Forelimb muscle (tissue), 1 donor: ENCODE measurements at regions not wholly inside any gene's neighbourhood (a gene's known extent, or its start where the extent isn't known, plus 50 kb on each side); places are given as distances from the start of the nearest gene placed in this dataset.

Source experiments
- DNase-seq: peaks from one replicate; pipeline ENCODE4 v3.0.0-alpha.2; 2013; ENCODE audit warnings: low read depth

GRCh38 chr1:115577513-115577912 lies 64.3 kb upstream of the VANGL1 start:
- DNase-seq, result no peak

GRCh38 chr1:115575661-115576060 lies 66.1 kb upstream of the VANGL1 start:
- DNase-seq, result no peak

GRCh38 chr1:115572710-115573109 lies 69.1 kb upstream of the VANGL1 start:
- DNase-seq, result no peak

DNA sequence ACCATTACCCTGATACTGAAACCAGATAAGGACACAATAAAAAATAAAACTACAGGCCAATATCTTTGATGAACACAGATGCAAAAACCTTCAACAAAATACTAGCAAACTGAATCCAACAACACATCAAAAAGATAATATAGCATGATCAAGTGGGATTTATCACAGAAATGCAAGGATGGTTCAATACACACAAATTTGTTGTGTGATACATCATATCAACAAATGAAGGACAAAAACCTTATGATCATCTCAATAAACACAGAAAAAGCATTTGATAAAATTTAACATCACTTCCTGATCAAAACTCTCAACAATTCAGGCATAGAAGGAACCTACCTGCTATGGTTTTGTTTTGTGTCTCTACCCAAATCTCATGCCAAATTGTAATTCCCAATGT lies 74.3 kb upstream of the VANGL1 start:
- no peak for DNase-seq

- DNase-seq, result no peak
Measured at GRCh38 chr1:115565791-115566190, 76.0 kb upstream of the VANGL1 start.

DNA sequence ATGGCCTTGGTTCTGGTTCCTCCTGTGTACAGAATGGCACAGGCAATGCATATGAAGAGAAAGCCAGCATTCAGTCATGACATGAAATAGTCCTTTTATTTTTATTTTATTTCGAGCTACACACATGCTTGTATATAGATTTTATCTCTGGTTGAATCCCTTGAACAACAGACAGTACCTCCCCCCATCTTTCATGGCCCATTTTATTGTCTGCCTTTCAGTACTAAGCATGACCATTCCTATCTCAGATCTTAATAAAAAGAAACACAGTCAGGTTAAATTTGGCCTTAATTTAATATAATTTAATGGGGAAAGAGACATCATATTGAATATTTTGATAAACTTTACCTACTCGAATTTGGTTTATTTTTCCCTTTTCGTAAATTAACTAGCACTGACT lies 76.4 kb upstream of the VANGL1 start:
- no peak for DNase-seq

- DNase-seq, result no peak
Measured at GRCh38 chr1:115564201-115564600, 77.6 kb upstream of the VANGL1 start.

DNA sequence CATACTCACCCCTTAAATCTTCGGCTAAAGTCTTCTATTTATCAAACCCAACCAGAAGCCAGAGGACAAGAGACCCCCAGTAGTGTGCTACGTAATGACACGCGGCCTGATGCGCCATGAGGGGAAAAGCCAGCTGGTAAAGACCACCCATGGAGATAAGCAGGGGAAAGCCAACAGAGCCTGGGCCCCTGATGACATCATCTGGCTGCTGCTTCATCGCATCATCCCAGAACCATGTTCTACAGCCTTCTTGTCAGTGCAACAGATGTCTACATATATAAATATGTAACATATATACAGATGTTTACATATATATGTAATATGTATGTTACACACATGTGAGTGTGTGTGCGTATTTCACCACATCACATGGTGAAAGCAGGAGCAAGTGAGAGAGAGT lies 81.7 kb upstream of the VANGL1 start:
- DNase-seq, result no peak

GRCh38 chr1:115558275-115558674 lies 83.5 kb upstream of the VANGL1 start:
- no peak for DNase-seq

GRCh38 chr1:115557715-115558114 lies 84.1 kb upstream of the VANGL1 start:
- no peak for DNase-seq

DNA sequence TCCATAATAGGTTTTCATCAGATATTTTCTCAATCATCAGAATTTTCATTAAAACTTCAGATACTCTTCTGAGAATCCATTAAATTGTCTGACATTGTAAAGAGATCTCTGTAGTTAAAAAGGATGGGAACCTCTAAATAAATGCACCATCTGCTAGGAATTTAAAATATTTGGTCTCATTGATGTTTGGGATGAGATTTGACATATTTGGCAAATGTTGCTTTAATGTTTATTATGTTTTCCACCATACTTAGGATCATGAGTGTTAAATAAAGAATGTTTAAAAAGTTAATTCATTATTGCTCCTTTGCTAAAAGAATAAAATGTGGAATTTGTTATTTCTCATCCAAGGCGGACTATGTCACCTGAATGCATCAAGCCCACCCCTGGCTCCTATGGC lies 85.5 kb upstream of the VANGL1 start:
- no peak for DNase-seq

- no peak for DNase-seq
Measured at GRCh38 chr1:115555446-115555845, 86.3 kb upstream of the VANGL1 start.

- DNase-seq, result no peak
Measured at GRCh38 chr1:115547696-115548095, 94.1 kb upstream of the VANGL1 start.

DNA sequence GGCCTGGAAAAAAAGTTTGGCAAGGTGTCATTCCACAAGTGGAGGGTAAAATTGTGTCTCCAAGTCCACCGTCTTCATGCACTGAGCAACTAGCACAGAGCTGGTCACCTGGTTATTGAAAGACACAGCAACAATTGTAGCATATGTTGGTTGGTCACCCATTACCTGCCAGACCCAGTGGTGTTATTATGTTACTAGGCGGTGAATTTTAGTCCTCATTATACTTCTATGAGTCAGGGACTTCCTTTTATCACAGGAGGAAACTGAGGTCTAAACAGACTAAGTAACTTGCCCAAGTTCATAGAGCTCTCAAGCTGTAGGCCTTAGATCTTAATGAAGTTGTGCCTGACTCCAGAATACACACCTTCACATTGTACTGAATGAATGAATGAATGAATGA lies 94.9 kb upstream of the VANGL1 start:
- DNase-seq, result no peak

DNA sequence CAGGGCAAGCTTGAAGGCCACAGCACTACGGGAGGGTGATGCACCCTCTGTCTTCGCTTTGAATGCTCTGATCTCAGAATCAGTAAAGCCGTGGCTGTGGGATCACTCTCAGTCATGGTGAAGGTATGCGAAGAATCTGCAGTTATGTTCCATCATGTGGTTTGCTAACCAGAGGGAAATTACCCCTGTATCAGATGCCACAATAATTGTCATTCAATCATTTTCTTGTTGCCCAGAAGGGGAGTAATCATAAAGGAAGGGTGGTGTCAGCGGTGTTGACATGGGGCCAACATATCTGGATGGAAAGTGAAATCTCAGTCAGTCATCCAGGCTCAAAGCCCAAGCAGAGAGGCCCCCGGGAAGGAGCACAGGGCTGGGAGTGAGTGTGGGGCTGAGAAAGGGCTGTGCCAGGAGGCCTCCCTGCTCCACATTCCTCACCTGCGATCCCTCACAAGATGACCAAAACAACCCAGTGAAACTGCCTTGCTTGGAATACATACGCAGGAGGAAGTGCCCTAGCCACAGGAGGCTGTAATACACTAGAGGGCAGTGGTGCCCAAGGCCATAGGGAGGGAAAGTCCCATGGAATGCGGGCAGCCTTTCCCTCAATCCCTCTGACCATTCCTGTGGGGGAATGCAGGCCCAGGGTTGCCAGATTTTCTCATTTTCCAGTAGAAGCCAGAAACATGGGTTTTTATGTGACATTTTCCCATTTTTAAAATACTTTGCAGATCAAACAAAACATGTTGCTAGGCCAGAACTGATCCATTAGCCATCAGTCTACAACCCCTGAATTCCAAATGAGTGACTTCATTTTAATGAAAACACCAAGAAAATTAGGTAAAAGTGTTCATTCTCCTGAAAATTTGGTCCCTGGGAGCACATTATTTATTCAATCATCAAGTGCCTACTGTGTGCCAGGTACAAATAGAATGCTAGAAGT lies 95.7 kb upstream of the VANGL1 start:
- no peak for DNase-seq

DNA sequence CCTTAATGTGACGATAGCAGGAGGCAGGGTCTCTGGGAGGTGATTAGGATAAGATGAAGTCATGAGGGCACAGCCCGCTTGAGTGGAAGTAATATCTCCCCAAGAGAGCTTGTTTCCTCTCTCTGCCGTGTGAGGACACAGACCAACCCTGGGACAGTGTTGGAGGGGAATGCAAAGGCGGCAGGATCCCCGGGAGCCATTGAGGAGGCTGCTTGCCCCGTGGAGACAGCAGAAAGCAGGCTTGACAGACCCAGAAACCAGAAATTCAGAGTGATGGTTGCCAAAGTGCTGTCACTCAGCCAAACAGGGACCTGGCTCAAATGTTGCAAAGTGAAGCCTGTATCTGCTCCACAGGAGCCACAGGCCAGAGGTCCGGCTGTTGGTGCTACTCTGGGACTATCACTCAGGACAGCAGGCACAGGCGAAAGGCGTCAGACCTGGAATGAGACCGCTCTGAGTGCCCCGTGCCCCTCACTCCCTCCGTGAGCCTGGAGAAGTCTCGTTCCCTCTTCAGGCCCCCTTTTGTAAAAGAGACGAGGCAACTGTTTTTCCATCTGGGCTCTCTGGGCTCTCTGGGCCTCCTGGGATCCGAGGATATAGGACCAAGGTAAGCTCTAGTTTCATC lies 96.6 kb upstream of the VANGL1 start:
- no peak for DNase-seq

DNA sequence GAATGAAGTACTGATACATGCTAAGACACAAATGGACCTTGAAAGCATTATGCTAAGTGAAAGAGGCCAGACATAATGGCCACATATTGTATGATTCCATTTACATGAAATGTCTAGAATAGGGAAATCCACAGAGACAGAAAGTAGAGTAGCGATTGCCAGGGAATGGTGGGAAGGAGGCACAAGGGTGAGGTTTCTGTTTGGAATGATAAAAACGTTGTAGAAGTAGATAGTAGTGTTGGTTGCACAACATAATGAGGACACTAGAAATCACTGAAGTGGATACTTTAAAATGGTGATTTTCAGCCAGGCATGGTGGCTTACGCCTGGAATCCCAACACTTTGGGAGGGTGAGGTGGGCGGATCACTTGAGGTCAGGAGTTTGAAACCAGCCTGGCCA lies 97.6 kb upstream of the VANGL1 start:
- no peak for DNase-seq

- no peak for DNase-seq
Measured at GRCh38 chr1:115543247-115543646, 98.5 kb upstream of the VANGL1 start.

- DNase-seq, result no peak
Measured at GRCh38 chr1:115539736-115540135, 102.0 kb upstream of the VANGL1 start.

- no peak for DNase-seq
Measured at GRCh38 chr1:115539061-115539460, 102.7 kb upstream of the VANGL1 start.

GRCh38 chr1:115538579-115538978 lies 103.2 kb upstream of the VANGL1 start:
- no peak for DNase-seq

GRCh38 chr1:115537415-115537814 lies 104.4 kb upstream of the VANGL1 start:
- DNase-seq, result no peak

GRCh38 chr1:115536279-115536816 lies 105.4 kb upstream of the VANGL1 start:
- no peak for DNase-seq
